Tibial artery (tissue), 4 donors: ENCODE measurements at regions not wholly inside any gene's neighbourhood (a gene's known extent, or its start where the extent isn't known, plus 50 kb on each side); places are given as distances from the start of the nearest gene placed in this dataset.

Experiments
- DNase-seq, 2 donors: peaks; one replicate each; pipeline ENCODE4 v3.0.0-alpha.2; 2019
- H3K27ac ChIP-seq, 2 donors: fragments of 200-600 bp; sonication (generic) in 1 of 2; 1 replicate in 1 of 2; 2 replicates in 1 of 2; pipeline ENCODE4 v1.5.1; 2018 to 2019; ENCODE audit warnings: mild to moderate bottlenecking in 1 of 2
- H3K27me3 ChIP-seq, 2 donors: fragments of 200-600 bp; sonication (generic) in 1 of 2; one replicate each; pipeline versions ENCODE4 v1.5.1 to v1.6.0; 2016 to 2019
- H3K36me3 ChIP-seq, 3 donors: fragments of 200-600 bp; sonication (generic) in 2 of 3; one replicate each; pipeline ENCODE4 v1.5.1; 2016 to 2019; ENCODE audit warnings: mild to moderate bottlenecking in 2 of 3
- H3K4me1 ChIP-seq, 4 donors: fragments of 200-600 bp; sonication (generic) in 2 of 4; 1 replicate in 3 of 4; 2 replicates in 1 of 4; pipeline ENCODE4 v1.5.1; 2016 to 2019
- H3K4me3 ChIP-seq, 2 donors: fragments of 200-600 bp; sonication (generic) in 1 of 2; 1 replicate in 1 of 2; 2 replicates in 1 of 2; pipeline ENCODE4 v1.5.1; 2018 to 2019; ENCODE audit warnings: mild to moderate bottlenecking in 2 of 2
- H3K9me3 ChIP-seq, 3 donors: fragments of 200-600 bp; sonication (generic) in 1 of 3; one replicate each; pipeline ENCODE4 v1.5.1; 2016 to 2019
- intact Hi-C: fragments of 100-400 bp; cut with DNase I; formaldehyde crosslinking; loops from one replicate; pipeline ENCODE4 v1.15.0; 2023; ENCODE audit warnings: low total_unique reads
- TF ChIP-seq, protein P1 (sequence below), 2 experiments: fragments of 200-600 bp in 1 of 2; fragments of 450-650 bp in 1 of 2; IDR thresholded peaks; one replicate each; pipeline ENCODE4 v1.5.1; 2017 to 2019; ENCODE audit warnings: antibody characterized with exemption in 2 of 2, mild to moderate bottlenecking in 1 of 2, moderate library complexity in 1 of 2

DNA sequence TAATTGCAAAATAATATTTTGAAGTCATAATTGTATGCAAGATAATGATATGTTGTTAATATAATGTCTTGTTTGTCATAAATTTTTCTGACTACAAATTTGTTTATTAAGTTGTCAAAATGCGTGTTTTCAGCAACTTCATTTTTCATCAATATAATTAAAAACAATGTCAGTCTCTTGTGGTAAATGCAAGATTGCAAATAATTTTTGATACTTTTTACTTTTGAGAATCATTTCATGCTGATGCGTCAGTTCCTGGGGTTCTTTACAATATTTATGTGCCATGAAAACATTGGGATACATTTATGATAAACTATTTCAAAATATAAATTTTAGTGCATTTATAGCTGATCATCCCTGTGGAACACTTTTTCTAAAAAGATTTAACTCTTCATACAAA, 1504.8 kb downstream of the BRD1 start:
- no peak for DNase-seq
- H3K4me3 ChIP-seq: no peak overlapping the region
- H3K36me3 ChIP-seq: no peaks in the 10 kb centered on the region
- H3K9me3 ChIP-seq: peaks cover 0 to 9% (median 5%) of the 10 kb centered on the region in 3 donors
- TF ChIP-seq, protein P1, sequence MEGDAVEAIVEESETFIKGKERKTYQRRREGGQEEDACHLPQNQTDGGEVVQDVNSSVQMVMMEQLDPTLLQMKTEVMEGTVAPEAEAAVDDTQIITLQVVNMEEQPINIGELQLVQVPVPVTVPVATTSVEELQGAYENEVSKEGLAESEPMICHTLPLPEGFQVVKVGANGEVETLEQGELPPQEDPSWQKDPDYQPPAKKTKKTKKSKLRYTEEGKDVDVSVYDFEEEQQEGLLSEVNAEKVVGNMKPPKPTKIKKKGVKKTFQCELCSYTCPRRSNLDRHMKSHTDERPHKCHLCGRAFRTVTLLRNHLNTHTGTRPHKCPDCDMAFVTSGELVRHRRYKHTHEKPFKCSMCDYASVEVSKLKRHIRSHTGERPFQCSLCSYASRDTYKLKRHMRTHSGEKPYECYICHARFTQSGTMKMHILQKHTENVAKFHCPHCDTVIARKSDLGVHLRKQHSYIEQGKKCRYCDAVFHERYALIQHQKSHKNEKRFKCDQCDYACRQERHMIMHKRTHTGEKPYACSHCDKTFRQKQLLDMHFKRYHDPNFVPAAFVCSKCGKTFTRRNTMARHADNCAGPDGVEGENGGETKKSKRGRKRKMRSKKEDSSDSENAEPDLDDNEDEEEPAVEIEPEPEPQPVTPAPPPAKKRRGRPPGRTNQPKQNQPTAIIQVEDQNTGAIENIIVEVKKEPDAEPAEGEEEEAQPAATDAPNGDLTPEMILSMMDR (IDR thresholded peaks at IDR 0.05): no peak
- peaks cover 0 to 13% of the 10 kb centered on the region in 2 donors for H3K27me3 ChIP-seq
- no peak overlapping the region for H3K27ac ChIP-seq
- intact Hi-C loops: no loop called here
- no peaks in the 10 kb centered on the region for H3K4me1 ChIP-seq

- H3K4me3 ChIP-seq: no peak overlapping the region
- H3K27ac ChIP-seq: no peak overlapping the region
- intact Hi-C loops: no loop called here
- no peaks in the 10 kb centered on the region for H3K4me1 ChIP-seq
- peaks cover 0 to 13% of the 10 kb centered on the region in 2 donors for H3K27me3 ChIP-seq
- H3K36me3 ChIP-seq: no peaks in the 10 kb centered on the region
- peaks cover 0 to 9% (median 5%) of the 10 kb centered on the region in 3 donors for H3K9me3 ChIP-seq
- TF ChIP-seq, protein P1 (IDR thresholded peaks at IDR 0.05): no peak
- DNase-seq: no peak
These were observed 1505.6 kb downstream of the BRD1 start for GRCh38 chr22:48321986-48322545.

GRCh38 chr22:48320683-48321451, 1506.8 kb downstream of the BRD1 start:
- H3K27ac ChIP-seq: no peak overlapping the region
- no peak overlapping the region for H3K4me3 ChIP-seq
- intact Hi-C loops: no loop called here
- H3K27me3 ChIP-seq: peaks cover 0 to 13% of the 10 kb centered on the region in 2 donors
- TF ChIP-seq, protein P1 (IDR thresholded peaks at IDR 0.05): no peak
- DNase-seq: peak in 1 of 2 donors; percentile 27
- H3K4me1 ChIP-seq: no peaks in the 10 kb centered on the region
- peaks cover 0 to 9% (median 5%) of the 10 kb centered on the region in 3 donors for H3K9me3 ChIP-seq
- no peaks in the 10 kb centered on the region for H3K36me3 ChIP-seq

DNA sequence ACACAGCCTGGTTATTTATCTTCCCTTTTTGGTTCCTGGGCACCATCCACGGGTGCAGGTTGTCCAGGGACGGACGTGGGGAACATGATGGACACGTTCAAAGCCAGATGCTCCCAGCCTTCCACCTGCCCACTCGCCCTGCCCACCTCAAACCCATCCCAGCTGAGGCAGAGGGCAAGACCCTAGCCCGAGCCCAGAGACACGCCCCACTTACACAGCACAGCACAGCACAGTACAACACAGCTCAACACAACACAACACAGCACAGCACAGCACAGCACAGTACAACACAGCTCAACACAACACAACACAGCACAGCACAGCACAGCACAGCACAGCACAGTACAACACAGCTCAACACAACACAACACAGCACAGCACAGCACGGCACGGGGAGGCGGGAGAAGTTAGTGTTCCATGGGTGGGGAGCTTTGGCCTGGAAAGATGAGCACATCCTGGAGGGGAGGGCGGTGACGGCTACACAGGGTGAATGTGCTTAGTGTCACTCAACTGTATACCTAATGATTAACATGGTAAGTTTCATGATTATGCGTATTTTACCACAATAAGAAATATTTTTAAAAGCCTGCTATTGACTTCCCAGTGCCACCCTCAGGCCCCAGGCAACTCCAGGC, 1507.5 kb downstream of the BRD1 start:
- intact Hi-C loops: no loop called here
- no peak overlapping the region for H3K4me3 ChIP-seq
- H3K4me1 ChIP-seq: no peaks in the 10 kb centered on the region
- TF ChIP-seq, protein P1 (IDR thresholded peaks at IDR 0.05): no peak
- H3K9me3 ChIP-seq: peaks cover 0 to 8% (median 5%) of the 10 kb centered on the region in 3 donors
- no peaks in the 10 kb centered on the region for H3K36me3 ChIP-seq
- no peak overlapping the region for H3K27ac ChIP-seq
- H3K27me3 ChIP-seq: peaks cover 0 to 13% of the 10 kb centered on the region in 2 donors
- peak in 1 of 2 donors; percentile 44 for DNase-seq

GRCh38 chr22:48319321-48320047, 1508.2 kb downstream of the BRD1 start:
- Histone ChIP-seq H3K36me3 (no peaks in the 10 kb centered on the region), H3K4me3 (no peak overlapping the region), H3K27me3 (peaks cover 0 to 13% of the 10 kb centered on the region in 2 donors), H3K9me3 (peaks cover 0 to 5% (median 1%) of the 10 kb centered on the region in 3 donors), H3K27ac (no peak overlapping the region), H3K4me1 (no peaks in the 10 kb centered on the region)
- intact Hi-C loops: no loop called here
- TF ChIP-seq, protein P1 (IDR thresholded peaks at IDR 0.05): no peak
- peak; percentile 12 to 47 for DNase-seq
